NCI-H82 (cell line): ENCODE measurements at regions not wholly inside any gene's neighbourhood (a gene's known extent, or its start where the extent isn't known, plus 50 kb on each side); places are given as distances from the start of the nearest gene placed in this dataset.
"Not testable (repeated sequence)": the region's sequence is repeated elsewhere in the genome, so short reads cannot be mapped to it uniquely, and the experiment has no call there.

Experiments used
- DNase-seq: peaks from one replicate; lab custom pipeline; 2025; lab: John Stamatoyannopoulos, UW

- DNase-seq = no peak
These were observed 405.7 kb upstream of the EDIL3 start for GRCh38 chr5:84790406-84790805.

GRCh38 chr5:84783003-84783402, 398.3 kb upstream of the EDIL3 start:
- no peak for DNase-seq

- no peak for DNase-seq
These were observed 394.5 kb upstream of the EDIL3 start for GRCh38 chr5:84779186-84779585.

- peak; percentile 3 for DNase-seq
These were observed 379.5 kb upstream of the EDIL3 start for GRCh38 chr5:84764227-84764626.

- DNase-seq = no peak
These were observed 373.3 kb upstream of the EDIL3 start for GRCh38 chr5:84758008-84758407.

GRCh38 chr5:84752780-84753179, 368.1 kb upstream of the EDIL3 start:
- DNase-seq = no peak

- no peak for DNase-seq
These were observed 363.6 kb upstream of the EDIL3 start for GRCh38 chr5:84748313-84748712.

GRCh38 chr5:84746280-84746679, 361.6 kb upstream of the EDIL3 start:
- not testable (repeated sequence) for DNase-seq

- no peak for DNase-seq
These were observed 356.4 kb upstream of the EDIL3 start for GRCh38 chr5:84741056-84741455.

- peak; percentile 2 for DNase-seq
These were observed 344.6 kb upstream of the EDIL3 start for GRCh38 chr5:84729326-84729725.

- no peak for DNase-seq
These were observed 343.0 kb upstream of the EDIL3 start for GRCh38 chr5:84727708-84728107.

GRCh38 chr5:84725946-84726570, 341.4 kb upstream of the EDIL3 start:
- no peak for DNase-seq

- DNase-seq = no peak
These were observed 340.0 kb upstream of the EDIL3 start for GRCh38 chr5:84724683-84725082.

- DNase-seq = no peak
These were observed 339.5 kb upstream of the EDIL3 start for GRCh38 chr5:84724181-84724580.

GRCh38 chr5:84718377-84718776, 333.7 kb upstream of the EDIL3 start:
- DNase-seq = no peak

GRCh38 chr5:84715686-84716085, 331.0 kb upstream of the EDIL3 start:
- no peak for DNase-seq

GRCh38 chr5:84715091-84715490, 330.4 kb upstream of the EDIL3 start:
- DNase-seq = no peak

GRCh38 chr5:84709075-84709474, 324.4 kb upstream of the EDIL3 start:
- no peak for DNase-seq

GRCh38 chr5:84706678-84707641, 322.3 kb upstream of the EDIL3 start:
- no peak for DNase-seq

- DNase-seq = not testable (repeated sequence)
These were observed 315.9 kb upstream of the EDIL3 start for GRCh38 chr5:84700545-84700944.

GRCh38 chr5:84696651-84697050, 312.0 kb upstream of the EDIL3 start:
- no peak for DNase-seq

GRCh38 chr5:84695330-84695729, 310.6 kb upstream of the EDIL3 start:
- DNase-seq = no peak

- DNase-seq = no peak
These were observed 308.6 kb upstream of the EDIL3 start for GRCh38 chr5:84693256-84693655.
